ACHN (cell line): ENCODE measurements at regions not wholly inside any gene's neighbourhood (a gene's known extent, or its start where the extent isn't known, plus 50 kb on each side); places are given as distances from the start of the nearest gene placed in this dataset.

Source experiments
- DNase-seq: peaks from one replicate; pipeline ENCODE4 v3.0.0-alpha.2; 2015
- in situ Hi-C: cut with HindIII; loops from 2 replicates; pipeline ENCODE4 v1.10.0; 2017; ENCODE audit warnings: low sequenced_read_pairs, low pct_ligation_motif_present, low pct_unique_long_range_greater_than_20kb

DNA sequence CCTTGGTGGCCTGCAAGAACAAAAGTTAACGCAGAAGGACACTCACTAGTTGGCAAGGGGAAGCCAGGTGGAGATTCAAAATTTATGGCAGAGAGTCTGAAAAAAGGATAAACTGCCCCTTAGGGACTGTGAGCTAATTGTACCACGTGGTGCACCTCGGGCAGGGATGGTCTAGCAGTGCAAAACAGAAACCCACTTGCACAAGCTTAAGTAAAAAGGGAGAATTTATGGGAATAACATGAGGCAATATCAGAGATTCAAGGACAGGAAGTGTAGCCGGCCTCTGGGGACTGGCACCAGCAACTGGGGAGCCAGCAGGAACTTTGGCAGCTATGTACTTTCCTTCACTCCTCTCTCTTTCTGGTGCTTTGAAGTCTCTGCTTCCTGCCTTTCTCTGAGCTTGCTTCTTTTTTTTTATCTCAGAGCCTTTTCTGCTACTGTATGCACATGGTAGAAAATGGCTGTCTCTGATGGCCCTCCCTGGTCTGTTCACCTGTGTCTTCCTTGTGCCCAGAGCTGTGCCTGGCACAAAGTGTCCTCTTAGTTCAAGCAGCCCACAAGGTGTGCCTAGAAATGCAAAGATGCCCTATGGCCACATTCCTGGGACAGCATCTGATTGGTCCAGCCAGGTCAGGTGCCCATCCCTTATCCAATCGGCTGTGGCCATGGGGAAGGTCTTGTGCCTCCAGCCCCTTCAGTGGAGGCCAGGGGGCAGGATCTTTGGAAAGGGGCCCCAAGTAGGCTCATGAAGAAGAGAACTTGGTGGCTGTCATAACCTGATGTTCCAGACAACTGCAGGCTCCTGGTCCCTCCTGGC, 114.8 kb upstream of the ATP6AP2 start:
- DNase-seq: no peak
- in situ Hi-C loops: no loop called here

DNA sequence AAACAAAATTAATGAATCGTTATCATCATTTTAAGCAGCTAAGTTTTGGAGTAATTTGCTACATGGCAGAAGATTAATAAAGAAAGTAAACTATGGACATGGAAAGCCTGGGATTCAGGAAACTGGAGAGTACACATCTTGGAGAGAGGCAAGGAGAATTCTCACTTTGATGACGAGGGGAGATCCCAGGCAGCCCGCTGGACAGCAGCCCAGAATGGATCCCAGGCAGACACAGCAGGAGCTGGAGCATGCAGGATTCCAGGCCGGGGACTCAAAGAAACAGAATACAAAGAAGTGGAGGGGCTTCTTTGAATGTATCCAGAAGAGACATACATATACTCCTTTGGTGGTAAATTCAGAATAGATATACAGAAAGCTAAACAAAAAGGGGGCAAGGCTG, 118.0 kb upstream of the ATP6AP2 start:
- in situ Hi-C loops: no loop called here
- DNase-seq: no peak

- no peak for DNase-seq
- in situ Hi-C loops: no loop called here
Observed at GRCh38 chrX:40460926-40461325, 119.8 kb upstream of the ATP6AP2 start.

GRCh38 chrX:40459571-40460158, 121.1 kb upstream of the ATP6AP2 start:
- in situ Hi-C loops: no loop called here
- no peak for DNase-seq

- no peak for DNase-seq
- in situ Hi-C loops: no loop called here
Observed at GRCh38 chrX:40457406-40457805, 123.4 kb upstream of the ATP6AP2 start.

- in situ Hi-C loops: no loop called here
- no peak for DNase-seq
Observed at GRCh38 chrX:40452031-40452430, 128.7 kb upstream of the ATP6AP2 start.

- no peak for DNase-seq
- in situ Hi-C loops: no loop called here
Observed at GRCh38 chrX:40449956-40450706, 130.6 kb upstream of the ATP6AP2 start.

DNA sequence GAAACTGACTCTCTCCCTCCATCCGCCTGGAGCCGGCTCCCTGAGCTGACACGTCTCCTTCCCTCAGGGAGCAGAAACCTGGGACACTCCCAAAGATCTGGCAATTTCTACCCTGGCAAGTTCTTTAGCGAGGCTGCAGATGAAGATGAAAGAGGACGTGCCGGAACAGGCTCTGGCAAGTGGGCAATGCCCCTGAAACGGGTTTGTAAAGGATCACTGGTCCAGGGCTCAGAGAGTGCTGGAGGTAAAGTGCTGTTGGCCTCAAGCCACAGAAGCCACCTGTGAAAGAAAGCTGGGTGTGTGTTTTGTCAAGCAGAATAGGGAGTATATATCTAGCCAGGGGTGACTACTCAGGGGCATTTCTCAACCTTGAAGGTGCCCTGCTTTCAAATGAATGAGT, 131.4 kb upstream of the ATP6AP2 start:
- no peak for DNase-seq
- in situ Hi-C loops: no loop called here

- DNase-seq: no peak
- in situ Hi-C loops: no loop called here
Observed at GRCh38 chrX:40448793-40449192, 132.0 kb upstream of the ATP6AP2 start.

DNA sequence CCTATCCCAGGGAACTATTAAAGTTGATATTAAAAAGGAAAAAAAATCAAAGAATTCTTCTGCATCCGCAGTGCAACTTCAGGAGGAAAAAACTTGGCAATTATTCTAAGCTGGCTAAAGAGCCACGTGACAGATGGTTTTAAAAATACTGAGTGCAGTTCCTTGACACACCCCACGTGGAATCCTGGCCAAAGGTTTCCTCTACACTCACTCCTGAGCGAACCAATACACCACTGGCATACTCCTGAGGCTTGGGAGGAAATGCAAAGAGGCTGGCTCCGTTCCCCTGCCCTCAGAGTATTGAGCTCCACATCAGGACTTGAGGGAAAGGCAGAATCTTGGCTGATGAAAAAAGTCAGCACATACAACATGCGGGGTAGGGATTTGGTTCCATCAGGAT, 133.8 kb upstream of the ATP6AP2 start:
- in situ Hi-C loops: no loop called here
- no peak for DNase-seq

GRCh38 chrX:40445691-40446090, 135.1 kb upstream of the ATP6AP2 start:
- in situ Hi-C loops: no loop called here
- DNase-seq: no peak

- in situ Hi-C loops: no loop called here
Observed at GRCh38 chrX:40444798-40445496, 135.8 kb upstream of the ATP6AP2 start.

DNA sequence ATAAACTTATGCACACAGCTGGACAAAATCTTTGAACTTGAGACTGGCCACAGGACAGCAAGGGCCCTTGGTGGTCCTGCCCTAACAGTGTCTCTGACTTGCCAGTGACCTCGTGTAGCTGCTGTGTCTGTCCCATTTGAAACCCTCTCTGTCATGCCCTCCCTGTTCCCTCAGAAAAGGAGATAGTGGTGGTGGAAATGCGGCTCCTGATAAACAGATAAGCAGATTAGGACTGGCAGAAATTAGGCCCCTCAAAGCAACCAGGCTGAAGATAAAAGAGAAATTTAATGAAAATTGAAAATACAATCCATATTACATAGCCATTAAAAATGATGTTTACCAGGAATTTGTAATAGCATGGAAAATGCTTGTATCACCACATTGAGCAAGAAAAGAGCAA, 136.6 kb upstream of the ATP6AP2 start:
- DNase-seq: no peak
- in situ Hi-C loops: no loop called here

More at GRCh38 chrX:40444798-40445496, 135.8 kb upstream of the ATP6AP2 start:
- DNase-seq: no peak

DNA sequence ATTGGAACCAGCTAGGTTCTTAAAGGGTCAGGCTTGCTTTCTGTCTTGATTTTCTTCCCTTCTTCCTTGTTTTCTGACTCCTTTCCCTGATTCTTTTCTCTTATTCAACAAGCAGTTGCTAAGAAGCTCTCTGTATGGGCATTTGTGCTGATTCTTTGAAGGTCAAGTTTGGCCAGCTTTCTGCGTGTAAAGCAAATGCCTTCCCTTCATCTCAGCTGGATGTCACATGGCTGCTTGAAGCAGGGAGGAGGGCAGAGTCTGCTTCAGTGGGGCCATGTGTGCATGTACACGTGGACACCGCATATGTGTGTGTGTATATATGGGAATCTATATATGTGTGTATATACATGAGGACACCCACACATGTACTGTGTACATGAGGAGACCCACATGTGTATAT, 139.9 kb upstream of the ATP6AP2 start:
- in situ Hi-C loops: no loop called here
- no peak for DNase-seq

GRCh38 chrX:40439625-40440532, 140.9 kb upstream of the ATP6AP2 start:
- no peak for DNase-seq

GRCh38 chrX:40437348-40437747, 143.4 kb upstream of the ATP6AP2 start:
- no peak for DNase-seq
- in situ Hi-C loops: no loop called here

More at GRCh38 chrX:40439625-40440532, 140.9 kb upstream of the ATP6AP2 start:
- in situ Hi-C loops: no loop called here

DNA sequence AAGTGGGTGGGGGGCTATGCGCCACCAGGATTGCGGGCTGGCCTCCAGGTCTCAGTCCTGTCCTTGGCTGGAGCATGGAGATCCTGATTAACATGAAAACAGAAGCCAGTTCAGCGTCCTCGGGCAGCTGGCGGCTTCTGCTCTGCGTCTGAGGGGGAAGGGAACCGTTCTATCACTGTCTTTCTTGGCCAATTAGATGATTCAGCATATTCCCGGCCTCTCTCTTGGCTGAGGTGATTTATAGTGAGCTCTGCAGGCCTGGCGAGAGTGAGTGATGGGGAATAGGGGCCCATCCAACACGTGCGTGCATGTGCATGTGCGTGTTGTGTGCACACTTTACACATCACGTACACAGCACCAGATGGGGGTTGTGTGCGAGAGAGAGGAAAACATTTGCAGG, 145.8 kb upstream of the ATP6AP2 start:
- in situ Hi-C loops: no loop called here

GRCh38 chrX:40434443-40434842, 146.3 kb upstream of the ATP6AP2 start:
- no peak for DNase-seq
- in situ Hi-C loops: no loop called here

More for the DNA sequence above, 145.8 kb upstream of the ATP6AP2 start:
- no peak for DNase-seq
